HG03521 (cell line): ENCODE measurements at regions not wholly inside any gene's neighbourhood (a gene's known extent, or its start where the extent isn't known, plus 50 kb on each side); places are given as distances from the start of the nearest gene placed in this dataset.

Source experiments
- ATAC-seq: cut with Tn5 transposase; IDR thresholded peaks from one replicate; pipeline ENCODE4 v1.9.1; 2021; ENCODE audit warnings: mild to moderate bottlenecking, moderate library complexity; ENCODE audit not compliant: unreplicated experiment

DNA sequence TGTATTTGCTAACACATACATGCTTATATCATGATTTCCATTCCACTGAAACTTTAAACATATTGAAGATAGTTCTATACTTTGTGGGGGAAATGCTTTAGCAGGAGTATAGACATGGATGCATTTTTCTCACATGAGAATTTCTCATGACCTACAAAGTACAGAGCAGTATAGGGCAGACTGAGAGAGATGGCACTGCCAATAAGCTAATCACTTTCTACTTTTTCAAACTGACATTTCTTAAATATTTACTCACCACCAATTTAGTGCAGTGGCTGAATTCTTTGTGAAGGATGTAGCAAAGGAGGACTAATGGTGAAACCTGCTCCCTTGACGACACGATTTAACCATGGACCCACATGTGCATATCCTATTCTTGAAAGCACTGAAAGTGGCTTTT, 923.5 kb downstream of the ADGRL2 start:
- ATAC-seq = no peak

DNA sequence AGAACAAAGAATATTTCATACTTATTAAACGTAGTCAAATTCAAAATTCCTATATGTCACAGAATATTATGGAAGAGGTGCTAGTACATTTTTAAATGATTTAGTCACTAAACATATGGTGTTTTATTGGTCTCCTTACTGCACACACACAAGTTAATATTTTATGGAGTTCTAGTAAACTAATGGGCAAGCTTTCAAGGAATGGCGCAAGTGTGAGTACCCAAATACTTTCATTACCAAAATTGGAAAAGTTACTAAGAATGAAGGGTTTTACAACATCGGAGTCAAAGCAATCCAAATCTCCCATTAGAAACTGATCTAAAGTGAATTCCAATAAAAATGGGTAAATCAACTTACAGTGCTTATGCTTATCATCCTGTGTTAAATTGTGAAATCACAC, 921.9 kb downstream of the ADGRL2 start:
- no peak for ATAC-seq

- ATAC-seq = no peak
Observed at GRCh38 chr1:82721702-82722101, 921.0 kb downstream of the ADGRL2 start.

DNA sequence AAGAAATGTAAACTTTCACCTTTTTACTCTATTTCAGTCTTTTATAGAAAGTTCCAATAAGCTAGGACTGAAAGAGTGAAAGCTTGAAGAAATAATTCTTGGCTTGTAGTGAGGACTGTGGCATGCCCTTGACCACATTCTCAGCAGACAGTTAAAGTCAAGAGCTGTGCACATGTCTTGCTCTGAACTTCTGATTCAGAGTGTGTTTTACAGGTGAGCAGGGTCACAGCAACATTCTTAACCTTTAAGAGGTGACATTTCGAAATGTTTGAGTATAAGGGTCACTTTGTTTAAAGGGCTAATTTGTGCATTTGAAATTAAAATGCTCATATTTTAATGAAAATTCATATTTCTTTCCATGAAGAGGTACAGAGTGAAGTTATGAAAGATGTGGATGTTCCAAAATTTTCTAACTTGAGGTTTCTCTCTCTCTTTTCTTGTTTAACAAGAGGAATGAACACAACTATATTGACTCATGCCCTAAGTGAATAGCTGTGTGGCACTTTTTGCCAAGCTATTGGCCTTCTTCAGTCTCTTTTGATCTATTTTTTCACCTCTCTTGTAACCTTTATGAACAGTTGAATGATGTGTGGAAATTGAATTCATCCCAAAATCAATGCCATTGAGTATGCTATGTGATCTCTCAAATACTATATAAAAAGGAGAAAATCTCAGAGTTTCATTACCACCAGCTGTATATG, 918.1 kb downstream of the ADGRL2 start:
- ATAC-seq = no peak

DNA sequence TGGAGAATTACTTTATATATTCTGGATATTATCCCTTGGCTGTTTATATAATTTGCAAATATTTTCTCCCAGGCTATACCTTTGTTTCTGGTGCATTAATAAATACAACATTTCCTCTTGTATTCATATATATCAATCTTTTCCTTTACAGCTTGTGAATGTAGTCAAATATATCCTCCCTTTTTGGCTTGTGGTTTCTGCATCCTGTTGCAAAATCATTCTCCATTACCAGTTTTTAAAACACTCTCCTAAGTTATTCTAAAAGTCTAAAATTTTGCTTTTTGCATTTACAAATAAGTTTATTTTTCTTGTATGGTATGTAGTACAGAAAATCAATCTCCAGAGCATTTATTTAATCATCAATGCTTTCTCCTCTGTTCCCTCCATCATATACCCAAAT, 909.4 kb downstream of the ADGRL2 start:
- ATAC-seq = no peak

GRCh38 chr1:82707681-82708080, 906.9 kb downstream of the ADGRL2 start:
- ATAC-seq = no peak

DNA sequence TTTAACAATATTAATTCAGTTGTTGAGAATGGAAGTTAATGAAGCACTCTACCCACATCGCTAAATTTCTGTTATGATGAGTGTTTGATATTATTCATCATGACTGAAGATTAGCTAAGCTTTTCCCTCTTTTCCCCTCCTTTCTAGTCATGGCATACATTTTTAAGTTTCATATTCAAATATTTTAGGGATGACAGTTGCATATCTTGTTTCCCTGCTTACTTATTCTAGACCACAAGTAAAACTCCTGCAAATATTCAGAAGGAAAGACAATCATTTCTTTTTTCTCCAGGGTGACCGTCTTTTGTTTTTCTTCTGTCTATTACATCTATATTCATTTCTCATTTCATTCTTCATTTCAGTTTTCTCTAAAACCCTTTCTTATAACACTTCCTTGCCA, 906.0 kb downstream of the ADGRL2 start:
- ATAC-seq = no peak

GRCh38 chr1:82704966-82705365, 904.2 kb downstream of the ADGRL2 start:
- no peak for ATAC-seq

GRCh38 chr1:82704393-82704792, 903.7 kb downstream of the ADGRL2 start:
- ATAC-seq = no peak

- no peak for ATAC-seq
Observed at GRCh38 chr1:82703951-82704350, 903.2 kb downstream of the ADGRL2 start.

GRCh38 chr1:82700476-82700875, 899.7 kb downstream of the ADGRL2 start:
- ATAC-seq = no peak

DNA sequence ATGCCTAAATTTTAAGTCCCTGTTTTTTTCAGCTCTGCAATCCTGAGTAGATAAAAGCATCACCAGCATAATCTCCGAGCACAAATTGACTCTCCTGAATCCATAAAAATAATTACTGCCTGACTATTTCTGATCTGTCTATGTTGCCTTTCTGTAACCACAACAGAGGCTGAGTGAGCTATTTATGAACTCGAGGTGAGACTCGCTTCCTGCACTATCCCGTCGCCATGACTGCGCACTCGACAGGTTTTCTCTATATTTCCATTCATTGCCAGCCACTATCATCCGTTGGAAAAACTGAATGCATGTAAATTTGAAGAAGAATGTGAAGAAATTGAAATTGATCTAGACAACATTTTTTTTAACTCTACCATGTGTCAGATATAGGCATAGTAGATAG, 897.2 kb downstream of the ADGRL2 start:
- ATAC-seq = no peak

DNA sequence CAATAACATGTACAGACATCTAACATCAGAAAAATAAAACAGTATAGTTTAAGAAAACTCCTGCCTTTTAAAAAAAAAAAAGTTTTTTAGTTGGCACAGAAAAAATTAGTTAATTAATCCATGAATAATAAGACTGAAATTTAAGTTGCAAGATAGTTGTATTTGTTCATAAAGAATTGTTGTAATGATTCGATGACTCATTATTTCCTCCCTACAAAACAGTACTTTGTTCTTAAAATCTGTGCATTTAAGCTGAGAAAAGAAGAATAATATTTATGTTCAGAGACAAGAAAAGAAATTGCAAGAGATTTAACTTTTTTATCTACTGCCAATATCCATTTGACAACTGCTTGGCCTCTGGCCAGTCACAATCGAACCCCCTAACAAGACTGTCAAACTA, 894.7 kb downstream of the ADGRL2 start:
- ATAC-seq = no peak

GRCh38 chr1:82690411-82690810, 889.7 kb downstream of the ADGRL2 start:
- ATAC-seq = no peak

DNA sequence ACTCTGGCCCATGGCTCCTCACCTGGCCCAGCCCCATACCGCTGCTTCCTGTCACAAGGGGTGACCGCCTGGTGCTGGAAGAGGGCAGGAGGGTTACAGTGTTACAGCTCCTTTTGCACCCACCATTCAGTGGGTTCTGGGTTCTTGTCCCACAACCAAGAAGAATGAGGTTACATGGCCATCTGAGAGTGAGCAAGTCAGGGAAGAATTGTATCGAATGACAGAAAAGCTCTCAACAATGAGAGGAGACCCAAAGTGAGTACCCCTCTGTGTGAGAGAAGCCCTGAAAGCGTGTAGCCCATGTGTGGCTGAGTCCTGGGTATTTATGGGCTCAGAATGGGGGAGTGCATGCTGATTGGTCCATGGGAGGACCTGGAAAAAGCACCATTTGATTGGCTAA, 888.5 kb downstream of the ADGRL2 start:
- no peak for ATAC-seq

DNA sequence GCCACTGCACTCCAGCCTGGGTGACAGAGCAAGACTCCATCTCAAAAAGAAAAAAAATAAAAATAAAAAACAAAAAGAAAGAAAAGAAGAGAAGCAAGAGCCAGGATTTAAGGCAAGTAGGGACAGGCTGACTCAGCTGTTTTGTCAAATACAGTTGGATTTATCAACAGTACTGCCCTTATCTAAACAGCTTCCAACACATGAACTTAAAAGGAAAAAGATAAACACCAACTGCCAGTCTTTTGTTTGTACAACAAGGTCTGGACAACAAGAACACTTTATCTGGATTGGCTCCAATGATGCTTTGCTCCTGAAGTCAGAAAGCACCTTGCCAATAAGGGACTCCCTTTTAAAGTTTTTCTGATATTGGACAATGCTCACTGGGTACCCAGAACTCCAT, 886.0 kb downstream of the ADGRL2 start:
- ATAC-seq = no peak

- no peak for ATAC-seq
Observed at GRCh38 chr1:82646888-82647287, 846.2 kb downstream of the ADGRL2 start.

DNA sequence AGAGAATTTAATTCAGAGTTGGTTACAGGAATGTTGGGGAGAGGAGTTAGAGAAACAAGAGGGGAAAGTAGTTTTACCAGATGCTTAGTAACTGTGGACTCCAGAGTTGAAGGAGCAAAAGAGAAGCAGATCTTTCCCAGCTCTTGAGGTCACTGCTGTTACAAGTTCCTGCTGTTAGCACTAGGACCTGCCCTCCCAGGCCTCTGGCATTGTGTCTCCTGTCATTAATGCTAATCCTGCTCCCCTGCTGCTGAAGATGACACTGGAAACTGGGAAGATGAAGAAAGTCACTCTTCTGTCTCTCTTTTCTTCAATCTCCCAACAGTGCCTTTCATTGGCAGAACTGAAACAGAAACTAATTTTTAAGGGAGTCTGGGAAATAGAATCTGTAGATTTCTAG, 845.6 kb downstream of the ADGRL2 start:
- ATAC-seq = no peak

- ATAC-seq = no peak
Observed at GRCh38 chr1:82644186-82644915, 843.6 kb downstream of the ADGRL2 start.

- ATAC-seq = no peak
Observed at GRCh38 chr1:82640352-82640751, 839.6 kb downstream of the ADGRL2 start.

DNA sequence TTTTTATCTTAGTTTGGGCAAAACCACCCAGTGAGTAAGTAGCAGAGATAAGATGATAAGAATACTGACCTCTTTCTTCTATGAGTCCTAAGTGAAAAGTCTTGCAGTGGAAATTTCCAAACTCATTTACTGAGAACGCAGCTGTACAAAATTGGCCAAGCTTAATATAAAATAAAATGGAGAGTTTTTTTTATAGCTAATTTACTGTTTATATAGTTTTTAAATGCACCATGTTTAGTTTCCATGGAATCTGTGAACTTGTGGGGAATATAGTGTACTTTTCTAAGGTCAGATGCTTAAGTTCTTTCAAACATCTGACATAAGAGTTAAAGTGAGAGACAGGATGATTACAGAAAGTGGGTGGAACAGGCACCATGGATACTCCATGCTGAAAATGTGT, 833.5 kb downstream of the ADGRL2 start:
- no peak for ATAC-seq

GRCh38 chr1:82632155-82632554, 831.4 kb downstream of the ADGRL2 start:
- no peak for ATAC-seq

GRCh38 chr1:82628887-82629286, 828.2 kb downstream of the ADGRL2 start:
- ATAC-seq = no peak
